Brain microvascular endothelial cell (primary cell): ENCODE measurements at regions not wholly inside any gene's neighbourhood (a gene's known extent, or its start where the extent isn't known, plus 50 kb on each side); places are given as distances from the start of the nearest gene placed in this dataset.
"Not testable (repeated sequence)": the region's sequence is repeated elsewhere in the genome, so short reads cannot be mapped to it uniquely, and the experiment has no call there.

Source experiments
- DNase-seq: peaks from one replicate; pipeline ENCODE4 v3.0.0-alpha.2; 2020
- H3K27ac ChIP-seq: fragments of 250-450 bp; sonication (Bioruptor Pico); 2 replicates; pipeline ENCODE4 v1.5.1; 2020; ENCODE audit warnings: mild to moderate bottlenecking, moderate library complexity
- H3K27me3 ChIP-seq: fragments of 250-450 bp; sonication (Bioruptor Pico); replicated peaks from 2 replicates; pipeline ENCODE4 v1.5.1; 2020; ENCODE audit warnings: mild to moderate bottlenecking
- H3K36me3 ChIP-seq: fragments of 250-450 bp; sonication (Bioruptor Pico); replicated peaks from 2 replicates; pipeline ENCODE4 v1.5.1; 2020; ENCODE audit warnings: mild to moderate bottlenecking
- H3K4me3 ChIP-seq: 2 replicates; pipeline ENCODE4 v1.5.1; 2011; ENCODE audit warnings: low read depth, mild to moderate bottlenecking, control low read depth, low read length, moderate library complexity
- CTCF ChIP-seq: IDR thresholded peaks from 2 replicates; pipeline ENCODE4 v1.5.1; 2011; ENCODE audit warnings: low read depth, mild to moderate bottlenecking, moderate library complexity, low read length, control low read depth, inconsistent platforms; ENCODE audit errors: missing control alignments
- in situ Hi-C: cut with HindIII; loops from 2 replicates; pipeline ENCODE4 v1.10.0; 2017; ENCODE audit warnings: low sequenced_read_pairs, low pct_ligation_motif_present

- Histone ChIP-seq H3K36me3 (no peaks in the 10 kb centered on the region), H3K27me3 (no peaks in the 10 kb centered on the region), H3K4me3 (no peak overlapping the region), H3K27ac (no peak overlapping the region)
- in situ Hi-C loops = no loop called here
- no peak for DNase-seq
- no peak for TF ChIP-seq CTCF
Measured at GRCh38 chr4:91729851-91730250, 573.9 kb upstream of the GRID2 start.

GRCh38 chr4:91734682-91735081 lies 569.1 kb upstream of the GRID2 start:
- in situ Hi-C loops = no loop called here
- no peaks in the 10 kb centered on the region for H3K36me3 ChIP-seq
- H3K4me3 ChIP-seq = no peak overlapping the region
- H3K27ac ChIP-seq = no peak overlapping the region
- no peaks in the 10 kb centered on the region for H3K27me3 ChIP-seq
- TF ChIP-seq CTCF = peak; percentile 22
- no peak for DNase-seq

GRCh38 chr4:91738831-91739230 lies 564.9 kb upstream of the GRID2 start:
- H3K36me3 ChIP-seq, H3K27ac ChIP-seq, H3K27me3 ChIP-seq, DNase-seq, in situ Hi-C loops, H3K4me3 ChIP-seq: not testable (repeated sequence)

DNA sequence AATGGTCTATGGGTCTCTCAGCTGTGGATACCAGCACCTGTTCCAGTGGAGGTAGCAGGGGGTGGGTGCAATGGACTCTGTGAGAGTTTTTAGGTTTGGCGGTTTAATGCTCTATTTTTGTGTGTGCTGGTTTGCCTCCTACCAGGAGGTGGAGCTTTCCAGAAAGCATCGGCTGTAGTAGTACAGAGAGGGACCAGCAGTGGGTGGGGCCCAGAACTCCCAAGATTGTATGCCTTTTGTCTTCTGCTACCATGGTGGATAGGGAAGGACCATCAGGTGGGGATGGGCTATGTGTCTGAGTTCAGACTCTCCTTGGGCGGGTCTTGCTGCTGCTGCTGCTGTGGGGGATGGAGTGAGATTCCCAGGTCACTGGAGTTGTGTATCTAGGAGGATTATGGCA lies 557.2 kb upstream of the GRID2 start:
- in situ Hi-C loops = no loop called here
- Histone ChIP-seq H3K4me3 (no peak overlapping the region), H3K36me3 (no peaks in the 10 kb centered on the region), H3K27ac (no peak overlapping the region), H3K27me3 (no peaks in the 10 kb centered on the region)
- DNase-seq = no peak
- TF ChIP-seq CTCF = no peak

DNA sequence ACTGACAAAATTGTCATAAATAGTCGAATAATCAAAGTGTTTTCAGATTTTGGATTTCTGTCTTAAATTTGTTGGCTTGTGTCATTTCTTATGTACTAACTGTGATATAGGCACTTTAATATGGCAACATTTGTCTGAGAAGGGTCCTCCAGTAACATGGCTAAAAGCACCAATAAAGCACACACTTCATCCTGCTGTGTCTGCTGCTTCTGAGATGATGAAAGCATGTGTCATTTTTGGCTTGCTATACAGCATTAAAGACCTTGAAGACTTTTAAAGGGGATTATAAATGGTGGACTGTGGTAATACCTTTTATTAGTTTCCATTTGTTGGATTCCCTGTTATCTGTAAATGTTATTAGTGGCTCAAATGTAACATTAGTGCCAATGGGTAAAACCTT lies 551.8 kb upstream of the GRID2 start:
- no peaks in the 10 kb centered on the region for H3K36me3 ChIP-seq
- no peak for TF ChIP-seq CTCF
- DNase-seq = no peak
- H3K27ac ChIP-seq = no peak overlapping the region
- H3K4me3 ChIP-seq = no peak overlapping the region
- no peaks in the 10 kb centered on the region for H3K27me3 ChIP-seq
- in situ Hi-C loops = no loop called here

DNA sequence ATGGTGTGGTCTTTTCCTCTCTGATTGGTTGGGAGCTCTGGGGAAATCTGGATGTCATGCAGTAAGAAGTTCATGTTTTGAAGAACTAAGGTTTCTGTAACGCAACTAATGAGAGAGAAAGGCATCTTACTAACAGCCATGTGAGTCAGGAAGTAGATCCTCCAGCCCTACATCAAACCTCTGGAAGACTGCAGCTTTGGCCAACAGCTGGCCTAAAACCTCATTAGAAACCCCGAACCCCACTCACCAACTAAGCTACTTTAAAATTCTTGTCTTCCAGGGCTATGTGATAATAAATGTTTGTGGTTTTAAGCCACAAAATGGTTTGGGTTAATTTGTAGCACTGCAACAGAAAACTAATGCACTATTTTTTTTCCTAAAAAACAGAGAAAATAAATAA lies 549.0 kb upstream of the GRID2 start:
- no peak overlapping the region for H3K27ac ChIP-seq
- H3K27me3 ChIP-seq = no peaks in the 10 kb centered on the region
- H3K36me3 ChIP-seq = no peaks in the 10 kb centered on the region
- no peak for DNase-seq
- H3K4me3 ChIP-seq = no peak overlapping the region
- no peak for TF ChIP-seq CTCF
- in situ Hi-C loops = no loop called here
